GM19193 (cell line): ENCODE measurements at regions not wholly inside any gene's neighbourhood (a gene's known extent, or its start where the extent isn't known, plus 50 kb on each side); places are given as distances from the start of the nearest gene placed in this dataset.

Experiments used
- POLR2A ChIP-seq: IDR thresholded peaks from 4 replicates; pipeline ENCODE4 v1.6.1; 2011; ENCODE audit not compliant: insufficient read depth, insufficient read length; ENCODE audit errors: extremely low read depth

DNA sequence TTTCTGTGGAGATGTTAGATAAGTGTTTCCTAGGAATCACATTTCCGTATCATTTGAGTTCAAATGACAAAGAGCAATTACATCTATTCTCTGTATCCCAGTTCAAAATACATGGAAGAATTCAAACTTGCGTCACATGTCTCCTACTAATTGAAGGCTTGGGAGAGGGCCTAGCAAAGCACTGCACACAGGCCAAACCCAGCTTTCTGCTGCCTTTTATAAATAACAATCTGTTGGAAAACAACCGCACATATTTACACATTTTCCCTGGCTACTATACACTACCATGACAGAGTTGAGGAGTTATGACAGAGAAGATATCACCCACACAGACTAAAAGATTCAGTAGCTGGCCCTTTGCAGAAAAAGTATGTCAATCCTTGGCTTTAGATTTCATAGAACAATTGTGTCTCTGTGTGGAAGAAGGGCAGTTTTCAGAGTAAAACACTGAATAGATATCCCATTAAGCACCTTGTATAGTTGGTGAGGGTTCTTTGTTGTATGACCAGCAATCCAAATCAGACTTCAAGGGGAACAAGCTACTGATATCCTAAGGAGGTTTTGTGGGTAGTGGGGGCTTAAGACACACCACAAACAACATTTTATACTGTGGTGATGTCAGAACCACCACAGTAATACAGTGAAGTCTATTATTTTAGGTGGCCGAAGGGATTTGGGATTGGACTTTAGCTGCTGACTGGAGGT, 861.3 kb downstream of the CCDC85A start:
- TF ChIP-seq POLR2A: no peak

- TF ChIP-seq POLR2A: no peak
These were observed 865.5 kb downstream of the CCDC85A start for GRCh38 chr2:57049273-57049672.

DNA sequence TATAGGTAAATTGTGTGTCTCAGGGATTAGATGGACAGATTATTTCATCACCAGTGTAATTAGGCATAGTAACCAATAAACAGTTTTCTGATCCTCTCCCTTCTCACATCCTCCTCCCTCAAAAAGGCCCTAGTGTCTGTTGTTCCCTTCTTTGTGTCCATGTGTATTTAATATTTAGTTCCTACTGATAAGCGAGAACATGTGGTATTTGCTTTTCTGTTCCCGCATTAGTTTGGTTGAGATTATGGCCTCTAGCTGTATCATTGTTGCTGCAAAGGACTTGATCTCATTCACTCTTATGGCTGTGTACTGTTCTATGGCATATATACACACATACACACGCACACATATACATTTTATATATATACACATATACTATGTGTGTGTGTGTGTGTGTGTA, 866.2 kb downstream of the CCDC85A start:
- TF ChIP-seq POLR2A: no peak

DNA sequence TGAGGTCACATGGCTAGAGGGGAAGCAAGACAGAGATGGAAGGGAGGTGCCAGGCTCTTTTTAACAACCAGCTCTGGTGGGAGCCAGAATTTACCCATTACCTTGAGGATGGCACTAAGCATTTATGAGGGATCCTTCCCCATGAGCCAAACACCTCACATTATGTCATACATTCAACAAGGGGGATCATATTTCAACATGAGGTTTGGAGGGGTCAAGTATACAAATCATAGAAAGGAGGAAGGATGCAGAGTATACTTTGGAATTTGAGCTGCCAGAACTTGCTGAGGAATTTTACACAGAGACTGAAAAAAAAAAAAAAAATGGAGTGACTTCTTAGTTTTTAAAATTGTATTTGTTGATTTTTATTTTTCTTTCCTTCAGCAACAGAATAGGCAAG, 891.4 kb downstream of the CCDC85A start:
- TF ChIP-seq POLR2A: no peak

GRCh38 chr2:57080035-57080434, 896.2 kb downstream of the CCDC85A start:
- no peak for TF ChIP-seq POLR2A

- TF ChIP-seq POLR2A: no peak
These were observed 901.0 kb downstream of the CCDC85A start for GRCh38 chr2:57084697-57085281.

DNA sequence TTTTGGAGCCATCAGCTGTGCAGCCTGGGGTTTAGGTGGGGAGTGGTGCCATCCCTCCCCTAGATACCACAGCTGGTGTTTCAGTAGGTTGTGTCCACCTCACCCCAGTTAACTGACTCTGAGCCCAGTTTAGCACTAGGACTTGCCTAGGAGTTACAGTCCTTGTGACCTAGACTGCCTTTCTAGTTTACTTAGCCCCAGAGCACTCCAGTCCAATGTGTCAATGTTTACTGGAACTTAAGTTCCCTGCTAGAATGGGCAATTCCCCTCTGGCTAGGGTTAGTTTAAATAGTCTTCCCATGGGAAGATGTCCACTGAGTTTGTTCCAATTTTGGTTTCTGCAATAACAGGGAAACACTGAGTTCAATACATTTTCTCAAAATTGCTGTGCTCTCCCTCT, 909.2 kb downstream of the CCDC85A start:
- no peak for TF ChIP-seq POLR2A

DNA sequence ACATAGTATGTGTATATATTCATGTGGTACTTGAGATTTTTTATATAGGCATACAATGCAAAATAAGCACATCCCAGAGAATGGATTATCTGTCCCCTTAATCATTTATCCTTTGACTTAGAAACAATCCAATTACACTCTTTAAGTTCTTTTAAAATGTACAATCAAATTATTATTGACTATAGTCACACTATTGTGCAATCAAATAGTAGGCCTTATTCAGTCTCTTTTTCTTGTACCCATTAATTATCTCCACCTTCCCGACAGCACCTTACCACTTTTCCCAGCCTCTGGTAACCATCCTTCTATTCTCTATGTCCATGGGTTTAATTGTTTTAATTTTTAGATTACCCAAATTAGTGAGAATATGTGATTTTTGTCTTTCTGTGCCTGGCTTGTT, 914.1 kb downstream of the CCDC85A start:
- TF ChIP-seq POLR2A: no peak

DNA sequence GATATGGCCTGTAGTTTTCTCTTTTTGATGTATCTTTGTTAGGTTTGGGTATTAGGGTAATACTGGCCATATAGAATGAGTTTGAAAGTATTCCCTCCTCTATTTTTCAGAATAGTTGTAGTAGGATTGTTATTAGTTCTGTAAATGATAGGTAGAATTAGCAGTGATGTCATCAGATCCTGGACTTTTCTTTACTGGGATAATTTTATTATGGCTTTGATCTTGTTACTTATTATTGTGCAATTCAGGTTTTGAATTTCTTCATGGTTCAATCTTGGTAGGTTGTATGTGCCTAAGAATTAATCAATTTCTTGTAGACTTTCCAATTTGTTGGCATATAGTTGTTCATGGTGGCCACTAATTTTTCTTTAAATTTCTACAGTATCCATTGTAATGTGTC, 916.6 kb downstream of the CCDC85A start:
- no peak for TF ChIP-seq POLR2A

DNA sequence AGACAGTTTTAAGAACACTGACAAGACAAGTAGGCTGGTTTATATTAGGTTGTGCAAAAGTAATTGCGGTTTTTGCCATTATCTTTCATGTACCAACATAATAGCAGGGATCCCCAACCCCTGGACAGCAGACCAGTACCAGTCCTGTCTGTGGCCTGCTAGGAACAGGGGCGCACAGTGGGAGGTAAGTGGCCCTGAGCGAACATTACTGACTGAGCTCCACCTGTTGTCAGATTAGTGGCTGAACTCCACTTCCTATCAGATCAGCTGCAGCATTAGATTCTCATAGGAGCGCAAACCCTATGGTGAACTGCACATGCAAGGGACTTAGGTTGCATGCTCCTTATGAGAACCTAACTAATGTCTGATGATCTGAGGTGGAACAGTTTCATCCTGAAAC, 921.9 kb downstream of the CCDC85A start:
- TF ChIP-seq POLR2A: no peak

- TF ChIP-seq POLR2A: no peak
These were observed 923.6 kb downstream of the CCDC85A start for GRCh38 chr2:57107353-57107752.

DNA sequence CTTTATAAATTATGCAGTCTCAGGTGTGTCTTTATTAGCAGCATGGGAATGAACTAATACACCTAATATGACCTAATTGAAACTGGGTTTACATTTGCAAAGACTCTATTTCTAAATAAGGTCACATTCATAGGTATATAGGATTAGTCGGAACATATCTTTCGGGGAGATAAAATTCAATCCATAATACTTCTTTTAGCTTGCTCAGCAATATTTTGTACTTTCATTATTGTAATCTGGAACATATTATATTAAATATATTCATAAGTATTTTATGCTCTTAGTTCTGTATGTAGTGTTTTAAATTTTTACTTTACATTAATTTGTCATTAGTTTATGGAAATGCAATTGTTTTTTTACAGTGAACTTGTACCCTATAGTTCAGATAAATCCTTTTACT, 927.7 kb downstream of the CCDC85A start:
- no peak for TF ChIP-seq POLR2A

DNA sequence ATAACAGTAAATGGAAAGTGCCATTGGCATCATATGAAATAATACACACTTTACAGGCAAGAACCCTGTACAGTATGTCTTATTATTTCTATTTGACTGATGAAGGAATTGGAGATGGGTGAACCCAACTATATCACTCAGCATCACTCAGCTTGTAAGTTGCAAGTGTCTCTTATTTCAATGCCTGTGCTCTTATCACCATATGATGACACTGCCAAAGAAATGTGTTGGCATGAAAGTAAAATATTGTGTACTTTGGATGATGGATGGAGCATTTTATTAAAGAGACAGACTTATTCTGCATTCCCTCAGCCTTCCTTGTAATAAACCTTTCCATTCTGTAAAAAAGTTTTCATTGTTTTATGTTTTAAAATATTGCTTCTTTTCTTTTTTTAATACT, 927.5 kb upstream of the VRK2 start:
- no peak for TF ChIP-seq POLR2A

DNA sequence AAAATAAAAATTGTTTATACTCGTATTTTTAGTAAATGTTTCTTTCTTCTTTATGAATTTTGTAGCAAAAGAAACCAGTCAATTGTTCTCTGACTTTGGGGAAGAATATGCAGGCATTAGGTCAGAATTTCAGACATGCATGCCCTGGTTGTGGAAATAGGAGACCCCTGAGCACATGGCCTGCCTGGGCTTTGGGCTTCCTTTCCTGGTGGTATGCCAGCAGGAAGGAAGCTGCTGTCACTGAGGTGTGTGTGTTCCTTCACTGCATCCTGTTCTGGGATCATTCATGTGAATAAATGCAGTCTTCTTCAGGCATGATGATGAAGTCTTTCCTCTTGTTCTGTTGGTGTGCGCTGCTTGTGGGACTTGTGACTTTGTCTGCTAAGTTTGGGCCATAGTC, 920.2 kb upstream of the VRK2 start:
- TF ChIP-seq POLR2A: no peak

DNA sequence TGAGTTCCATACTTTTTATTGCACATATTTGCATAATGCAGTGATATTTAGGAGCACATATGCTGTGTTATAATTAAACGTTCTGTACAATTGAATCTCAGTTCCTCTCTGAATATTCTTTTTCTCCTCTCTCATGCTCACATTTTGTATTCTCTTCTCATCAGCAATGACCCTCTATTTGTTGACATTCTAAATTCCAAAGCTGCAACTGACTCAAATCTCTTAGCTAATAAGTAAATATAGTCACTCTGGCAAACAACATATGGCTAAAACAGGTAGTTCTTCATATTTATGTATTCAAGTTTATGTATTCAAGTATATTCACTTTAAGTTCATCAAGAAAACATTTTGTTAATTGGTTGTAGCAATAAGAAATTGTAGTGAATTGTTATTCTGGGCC, 907.4 kb upstream of the VRK2 start:
- TF ChIP-seq POLR2A: no peak

DNA sequence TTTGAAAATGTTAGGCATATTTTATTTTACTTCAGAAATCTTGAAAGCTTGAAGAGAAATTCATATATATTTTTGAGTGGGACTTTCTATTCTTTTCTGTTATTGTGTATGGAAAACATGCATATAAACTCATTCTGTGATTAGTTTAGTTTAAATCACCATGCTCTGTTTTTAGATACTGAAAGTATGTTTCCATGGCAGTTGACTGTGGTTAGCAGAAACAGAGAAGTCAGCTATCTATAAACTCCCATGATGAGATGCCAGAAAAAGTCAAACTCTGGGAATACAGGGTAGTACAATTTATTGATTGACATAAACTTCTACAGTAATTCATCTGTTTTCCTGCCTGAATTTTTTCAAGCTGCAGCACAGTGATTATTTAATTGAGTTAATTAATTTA, 905.3 kb upstream of the VRK2 start:
- no peak for TF ChIP-seq POLR2A

DNA sequence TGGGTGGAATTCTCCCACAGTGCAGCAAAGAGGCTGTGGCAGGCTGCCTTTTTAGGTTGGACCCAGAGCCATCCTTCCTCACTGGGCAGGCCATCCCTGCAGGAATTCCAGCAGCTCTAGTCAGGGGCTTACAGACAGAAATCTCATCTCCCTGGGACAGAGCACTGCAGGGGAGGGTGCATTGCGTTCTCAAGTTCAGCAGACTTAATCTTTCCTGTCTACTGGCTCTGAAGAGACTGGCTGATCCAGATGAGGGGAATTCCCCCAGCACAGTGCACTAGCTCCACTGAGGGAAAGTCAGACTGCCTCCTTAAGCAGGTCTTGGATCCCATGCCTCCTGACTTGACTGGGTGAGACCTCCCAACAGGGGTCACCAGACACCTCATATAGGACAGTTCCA, 899.7 kb upstream of the VRK2 start:
- TF ChIP-seq POLR2A: no peak
